T-cell (primary cell): ENCODE measurements at regions not wholly inside any gene's neighbourhood (a gene's known extent, or its start where the extent isn't known, plus 50 kb on each side); places are given as distances from the start of the nearest gene placed in this dataset.
A peak's percentile ranks its signal among the peaks of the same experiment; 100 is the strongest.

Experiments used
- ATAC-seq, 4 experiments: fragments of 200-7000 bp in 3 of 4; fragments of 150-1000 bp in 1 of 4; cut with Tn5 transposase; replicated peaks in 1 of 4; 1 replicate in 3 of 4; 2 replicates in 1 of 4; pipeline ENCODE4 v1.10.0; 2021; ENCODE audit warnings: moderate library complexity in 3 of 4, mild to moderate bottlenecking in 2 of 4, moderate number of reproducible peaks in 1 of 4
- CTCF ChIA-PET, 2 donors: fragments of 300-600 bp; sonication (Branson Sonifier 250); formaldehyde crosslinking; loops; one replicate each; lab custom pipeline; 2022; ENCODE audit warnings: antibody characterized with exemption in 2 of 2; lab: Charles Lee
- POLR2A ChIA-PET, 2 donors: fragments of 300-600 bp; sonication (Branson Sonifier 250); formaldehyde crosslinking; loops; one replicate each; lab custom pipeline; 2022; ENCODE audit warnings: antibody characterized with exemption in 2 of 2; lab: Charles Lee
- DNase-seq, 35 experiments: peaks; one replicate each; pipeline versions ENCODE4 v3.0.0 to v3.0.0-alpha.2; 2013 to 2023
- H3K27ac ChIP-seq: one replicate; pipeline ENCODE4 v1.5.1; 2013; ENCODE audit warnings: low read length
- H3K27me3 ChIP-seq, 2 experiments: replicated peaks in 1 of 2; 1 replicate in 1 of 2; 2 replicates in 1 of 2; pipeline versions ENCODE4 v1.6.1 to v1.7.0; 2013; ENCODE audit warnings: low read length in 1 of 2, mixed read lengths in 1 of 2; ENCODE audit not compliant: control insufficient read depth in 2 of 2, insufficient read depth in 2 of 2; ENCODE audit errors: extremely low read depth in 1 of 2
- H3K36me3 ChIP-seq, 2 donors: 1 replicate in 1 of 2; 2 replicates in 1 of 2; pipeline versions ENCODE4 v1.6.1 to v1.7.0; 2013; ENCODE audit warnings: low read length in 1 of 2; ENCODE audit not compliant: control insufficient read depth in 2 of 2, insufficient read depth in 1 of 2; ENCODE audit errors: extremely low read depth in 1 of 2
- H3K4me1 ChIP-seq, 2 experiments: 1 replicate in 1 of 2; 2 replicates in 1 of 2; pipeline versions ENCODE4 v1.6.1 to v1.7.0; 2013; ENCODE audit warnings: low read length in 2 of 2, mixed read lengths in 1 of 2; ENCODE audit not compliant: insufficient read depth in 2 of 2, control insufficient read depth in 1 of 2; ENCODE audit errors: extremely low read depth in 1 of 2
- H3K4me3 ChIP-seq, 2 donors: 1 replicate in 1 of 2; 2 replicates in 1 of 2; pipeline versions ENCODE4 v1.5.1 to v1.7.0; 2013; ENCODE audit warnings: mild to moderate bottlenecking in 2 of 2, low read length in 1 of 2, moderate library complexity in 1 of 2; ENCODE audit not compliant: control insufficient read depth in 1 of 2; ENCODE audit errors: extremely low read depth in 1 of 2
- H3K9me3 ChIP-seq: 2 replicates; pipeline ENCODE4 v1.7.0; 2013
- H3K27ac Mint-ChIP-seq, 2 donors: one replicate each; pipeline ENCODE4 v1.8.0; 2020 to 2021; ENCODE audit warnings: mild to moderate bottlenecking in 2 of 2, mixed read lengths in 2 of 2
- H3K27me3 Mint-ChIP-seq, 2 donors: one replicate each; pipeline ENCODE4 v1.8.0; 2021 to 2022; ENCODE audit warnings: mixed read lengths in 2 of 2
- H3K36me3 Mint-ChIP-seq: one replicate; pipeline ENCODE4 v1.8.0; 2021; ENCODE audit warnings: mixed read lengths
- H3K4me1 Mint-ChIP-seq, 3 donors: one replicate each; pipeline ENCODE4 v1.8.0; 2020 to 2022; ENCODE audit warnings: mixed read lengths in 3 of 3, mild to moderate bottlenecking in 1 of 3
- H3K4me3 Mint-ChIP-seq, 3 donors: one replicate each; pipeline ENCODE4 v1.8.0; 2020 to 2022; ENCODE audit warnings: mild to moderate bottlenecking in 3 of 3, mixed read lengths in 3 of 3, moderate library complexity in 3 of 3
- H3K9me3 Mint-ChIP-seq, 3 donors: one replicate each; pipeline ENCODE4 v1.8.0; 2020 to 2022; ENCODE audit warnings: mixed read lengths in 3 of 3
- WGBS: methylation state at CpG from one replicate; pipeline ENCODE4 v1.1.5; 2013; ENCODE audit warnings: missing lambda C conversion rate; ENCODE audit not compliant: insufficient coverage; 5-methylcytosine and 5-hydroxymethylcytosine counted together

DNA sequence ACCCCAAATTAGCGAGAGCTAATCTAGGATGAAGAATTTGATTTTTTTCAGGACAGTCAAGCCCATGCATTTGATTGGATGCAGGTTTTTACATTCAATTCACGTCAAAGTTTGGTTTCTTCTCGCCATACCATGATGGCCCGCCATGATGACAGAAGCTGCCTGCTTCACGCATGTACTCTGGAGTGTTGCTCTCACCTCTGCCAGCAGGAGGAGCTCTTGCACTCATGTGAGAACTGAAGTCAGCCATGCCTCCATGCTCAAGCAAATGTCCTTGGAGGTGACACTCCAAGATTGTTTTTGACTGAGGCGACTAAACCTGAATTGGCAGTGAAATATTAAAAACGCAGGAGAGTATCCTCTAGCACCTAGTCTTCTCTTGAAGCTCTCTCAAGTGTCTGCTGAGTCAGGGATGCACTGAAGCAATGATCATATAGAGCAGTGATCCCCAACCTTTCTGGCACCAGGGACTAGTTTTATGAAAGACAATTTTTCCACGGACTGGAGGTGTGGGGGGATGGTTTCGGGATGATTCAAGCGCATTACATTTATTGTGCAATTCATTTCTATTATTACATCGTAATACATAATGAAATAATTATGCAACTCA, 120.9 kb downstream of the SAMMSON start:
- peaks cover 0 to 6% of the 10 kb centered on the region in 2 experiments for H3K27me3 ChIP-seq
- CTCF ChIA-PET = interaction anchor here in 1 of 2 donors (0.6 kb wide), 1 partner anchor 1997 kb away, joined by 6 read pairs; no protein-coding TSS in a partner anchor
- no peak for ATAC-seq
- H3K27ac ChIP-seq = no peak overlapping the region
- WGBS = 88% methylated on average over 6 of the region's 11 CpGs
- H3K36me3 Mint-ChIP-seq = no peaks in the 10 kb centered on the region
- POLR2A ChIA-PET = no interaction called here
- H3K4me3 ChIP-seq = no peak overlapping the region
- H3K9me3 Mint-ChIP-seq = no peaks in the 10 kb centered on the region
- no peaks in the 10 kb centered on the region for H3K4me1 ChIP-seq
- peak in 31 of 35 experiments; percentile 2 to 51 (median 23) for DNase-seq
- H3K36me3 ChIP-seq = no peaks in the 10 kb centered on the region
- no peak overlapping the region for H3K4me3 Mint-ChIP-seq
- peaks cover 8 to 16% of the 10 kb centered on the region in 2 donors for H3K27me3 Mint-ChIP-seq
- peaks cover 2% of the 10 kb centered on the region for H3K9me3 ChIP-seq
- no peak overlapping the region for H3K27ac Mint-ChIP-seq
- H3K4me1 Mint-ChIP-seq = peaks cover 0 to 3% (median 0%) of the 10 kb centered on the region in 3 donors

DNA sequence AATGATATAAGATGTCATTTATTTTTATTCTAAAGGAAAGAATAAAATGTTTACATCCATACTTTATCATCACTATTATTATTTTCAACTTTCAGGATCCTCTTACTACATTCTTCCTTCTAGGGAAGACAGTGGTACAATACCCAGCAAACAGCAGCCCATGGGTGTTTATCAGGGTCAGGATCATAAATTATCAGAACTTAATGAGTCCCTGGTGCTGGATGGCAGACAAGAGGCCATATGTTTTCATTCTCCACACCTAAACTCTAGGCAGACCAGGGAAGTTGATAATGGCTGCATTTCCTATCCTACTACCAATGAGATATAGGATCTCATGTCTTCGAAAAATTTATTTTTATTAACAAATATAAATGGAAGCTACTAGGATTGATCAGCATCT, 127.7 kb downstream of the SAMMSON start:
- H3K27me3 ChIP-seq = peaks cover 0 to 1% of the 10 kb centered on the region in 2 experiments
- CTCF ChIA-PET = no interaction called here
- POLR2A ChIA-PET = no interaction called here

DNA sequence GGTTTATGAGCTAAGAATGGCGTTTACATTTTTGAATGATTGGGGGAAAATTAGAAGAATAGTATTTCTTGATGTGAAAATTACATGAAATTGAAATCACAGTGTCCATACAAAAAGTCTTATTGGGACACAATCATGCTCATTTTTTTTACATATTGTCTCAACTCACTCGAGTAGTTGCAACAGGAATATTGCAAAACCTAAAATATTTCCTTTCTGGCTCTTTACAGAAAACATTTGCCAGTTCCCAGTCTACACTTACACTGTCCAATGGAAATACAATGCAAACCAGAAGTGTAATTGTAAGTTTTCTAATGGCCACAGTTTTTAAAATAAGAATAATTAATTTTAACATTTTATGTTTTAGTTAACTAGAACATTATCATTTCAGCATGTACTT, 137.8 kb downstream of the SAMMSON start:
- DNase-seq = no peak
- Mint-ChIP-seq H3K27ac (no peak overlapping the region), H3K4me3 (no peak overlapping the region), H3K36me3 (no peaks in the 10 kb centered on the region), H3K9me3 (peaks cover 0 to 10% (median 0%) of the 10 kb centered on the region in 3 donors), H3K4me1 (no peaks in the 10 kb centered on the region), H3K27me3 (peaks cover 6 to 21% of the 10 kb centered on the region in 2 donors)
- H3K27me3 ChIP-seq = peaks cover 0 to 2% of the 10 kb centered on the region in 2 experiments
- no peaks in the 10 kb centered on the region for H3K36me3 ChIP-seq
- POLR2A ChIA-PET = no interaction called here
- CTCF ChIA-PET = no interaction called here
- H3K4me1 ChIP-seq = no peaks in the 10 kb centered on the region
- no CpG with 5 or more reads among the region's 2 CpGs for WGBS
- no peaks in the 10 kb centered on the region for H3K9me3 ChIP-seq
- no peak overlapping the region for H3K27ac ChIP-seq
- ATAC-seq = no peak
- no peak overlapping the region for H3K4me3 ChIP-seq

More for the DNA sequence above, 127.7 kb downstream of the SAMMSON start:
- DNase-seq (no peak), ATAC-seq (no peak)
- H3K4me3 ChIP-seq = no peak overlapping the region
- no peaks in the 10 kb centered on the region for H3K4me1 ChIP-seq
- Mint-ChIP-seq H3K4me1 (no peaks in the 10 kb centered on the region), H3K9me3 (no peaks in the 10 kb centered on the region), H3K27ac (no peak overlapping the region), H3K27me3 (peaks cover 4 to 21% of the 10 kb centered on the region in 2 donors), H3K4me3 (no peak overlapping the region), H3K36me3 (no peaks in the 10 kb centered on the region)
- H3K9me3 ChIP-seq = no peaks in the 10 kb centered on the region
- no CpG with 5 or more reads among the region's 1 CpG for WGBS
- no peaks in the 10 kb centered on the region for H3K36me3 ChIP-seq
- H3K27ac ChIP-seq = no peak overlapping the region

DNA sequence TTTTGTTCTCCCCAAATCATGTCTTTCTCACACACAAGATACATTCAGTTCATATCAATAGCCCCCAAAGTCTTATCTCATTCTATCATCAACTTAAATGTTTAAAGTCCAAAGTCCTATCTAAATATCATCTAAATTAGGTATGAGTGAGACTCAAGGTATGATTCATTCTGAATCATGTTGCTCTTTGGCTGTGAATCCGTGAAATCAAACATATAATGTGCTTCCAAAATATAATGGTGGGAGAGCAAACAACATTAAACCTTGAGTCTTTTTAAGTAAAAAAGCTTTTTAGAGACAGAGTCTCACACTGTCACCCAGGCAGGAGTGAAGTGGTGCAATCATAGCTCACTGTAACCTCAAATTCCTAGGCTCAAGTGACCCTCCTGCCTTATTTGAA, 139.1 kb downstream of the SAMMSON start:
- ATAC-seq = no peak
- Mint-ChIP-seq H3K4me3 (no peak overlapping the region), H3K27me3 (peaks cover 2 to 15% of the 10 kb centered on the region in 2 donors), H3K4me1 (no peaks in the 10 kb centered on the region), H3K27ac (no peak overlapping the region), H3K9me3 (peaks cover 0 to 10% (median 0%) of the 10 kb centered on the region in 3 donors), H3K36me3 (no peaks in the 10 kb centered on the region)
- no peak for DNase-seq
- POLR2A ChIA-PET = no interaction called here
- no peaks in the 10 kb centered on the region for H3K4me1 ChIP-seq
- H3K36me3 ChIP-seq = no peaks in the 10 kb centered on the region
- no peaks in the 10 kb centered on the region for H3K27me3 ChIP-seq
- WGBS = no CpG with 5 or more reads among the region's 1 CpG
- H3K27ac ChIP-seq = no peak overlapping the region
- CTCF ChIA-PET = no interaction called here
- H3K9me3 ChIP-seq = no peaks in the 10 kb centered on the region
- no peak overlapping the region for H3K4me3 ChIP-seq
